MCF 10A (cell line): ENCODE measurements at regions not wholly inside any gene's neighbourhood (a gene's known extent, or its start where the extent isn't known, plus 50 kb on each side); places are given as distances from the start of the nearest gene placed in this dataset.

ENCODE experiments used
- BruUV-seq: library from RNA; stranded (reverse); fragments of 400-500 nt; replicated peaks from 2 replicates; lab custom pipeline; 2021; lab: Mats Ljungman, UMichigan
- CTCF ChIA-PET: fragments of 300-600 bp; sonication (Branson Sonifier 250); formaldehyde crosslinking; extraction: SDS; loops from one replicate; lab custom pipeline; 2021; ENCODE audit warnings: antibody characterized with exemption, inconsistent platforms; lab: Yijun Ruan, JAX
- POLR2A ChIA-PET: fragments of 300-600, 350-650 bp; sonication (Branson Sonifier 250); formaldehyde crosslinking; extraction: SDS; loops from one replicate; lab custom pipeline; 2020; ENCODE audit warnings: antibody characterized with exemption, inconsistent platforms; lab: Yijun Ruan, JAX
- DNase-seq: peaks from one replicate; pipeline ENCODE4 v3.0.0-alpha.2; 2018; ENCODE audit not compliant: unreplicated experiment
- H3K27ac Mint-ChIP-seq: one replicate; pipeline ENCODE4 v1.8.0; 2022; ENCODE audit warnings: mild to moderate bottlenecking, low read depth, mixed read lengths; ENCODE audit not compliant: unreplicated experiment
- H3K27me3 Mint-ChIP-seq: one replicate; pipeline ENCODE4 v1.8.0; 2022; ENCODE audit warnings: mixed read lengths; ENCODE audit not compliant: insufficient read depth, unreplicated experiment
- H3K36me3 Mint-ChIP-seq: one replicate; pipeline ENCODE4 v1.8.0; 2022; ENCODE audit warnings: mild to moderate bottlenecking, moderate library complexity, mixed read lengths; ENCODE audit not compliant: insufficient read depth, unreplicated experiment
- H3K4me1 Mint-ChIP-seq: one replicate; pipeline ENCODE4 v1.8.0; 2022; ENCODE audit warnings: mixed read lengths; ENCODE audit not compliant: insufficient read depth, unreplicated experiment
- H3K4me3 Mint-ChIP-seq: one replicate; pipeline ENCODE4 v1.8.0; 2022; ENCODE audit warnings: mild to moderate bottlenecking, moderate library complexity, mixed read lengths; ENCODE audit not compliant: unreplicated experiment
- H3K9me3 Mint-ChIP-seq: one replicate; pipeline ENCODE4 v1.8.0; 2022; ENCODE audit warnings: mixed read lengths; ENCODE audit not compliant: unreplicated experiment
- intact Hi-C: fragments of 100-400 bp; cut with micrococcal nuclease; formaldehyde crosslinking; loops from 2 replicates; pipeline ENCODE4 v1.14.1; 2022
- TF ChIP-seq, protein P1 (sequence below): fragments of 200-600 bp; IDR thresholded peaks from one replicate; pipeline ENCODE4 v1.8.0; 2022; ENCODE audit warnings: antibody characterized with exemption, mild to moderate bottlenecking; ENCODE audit not compliant: unreplicated experiment

DNA sequence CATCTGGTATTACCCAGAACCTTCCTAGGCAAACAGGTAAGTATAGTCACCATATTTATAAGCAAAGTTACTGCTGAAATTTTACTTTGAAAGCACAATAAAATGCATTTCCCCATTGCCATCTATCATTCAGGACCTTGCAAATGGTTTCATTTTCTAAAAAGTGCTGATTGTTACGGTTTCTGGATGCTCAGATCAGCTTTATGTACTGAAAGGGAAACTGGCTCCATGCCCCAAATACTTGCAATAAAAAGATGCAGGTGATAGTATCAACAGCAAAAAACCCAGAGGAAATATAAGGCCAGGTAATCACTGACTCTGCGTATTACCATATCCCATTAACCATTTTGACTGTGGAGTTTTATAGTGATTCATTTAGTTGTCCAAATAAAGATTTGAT is 1150.7 kb upstream of the CRIM1 start:
- no peak for DNase-seq
- Mint-ChIP-seq H3K4me3 (no peak overlapping the region), H3K4me1 (no peaks in the 10 kb centered on the region), H3K9me3 (no peaks in the 10 kb centered on the region), H3K27ac (no peak overlapping the region), H3K36me3 (no peaks in the 10 kb centered on the region), H3K27me3 (peaks cover 31% of the 10 kb centered on the region)
- ChIA-PET POLR2A (no interaction called here), CTCF (no interaction called here)
- no TSS peak for BruUV-seq
- intact Hi-C loops: no loop called here
- TF ChIP-seq, protein P1, sequence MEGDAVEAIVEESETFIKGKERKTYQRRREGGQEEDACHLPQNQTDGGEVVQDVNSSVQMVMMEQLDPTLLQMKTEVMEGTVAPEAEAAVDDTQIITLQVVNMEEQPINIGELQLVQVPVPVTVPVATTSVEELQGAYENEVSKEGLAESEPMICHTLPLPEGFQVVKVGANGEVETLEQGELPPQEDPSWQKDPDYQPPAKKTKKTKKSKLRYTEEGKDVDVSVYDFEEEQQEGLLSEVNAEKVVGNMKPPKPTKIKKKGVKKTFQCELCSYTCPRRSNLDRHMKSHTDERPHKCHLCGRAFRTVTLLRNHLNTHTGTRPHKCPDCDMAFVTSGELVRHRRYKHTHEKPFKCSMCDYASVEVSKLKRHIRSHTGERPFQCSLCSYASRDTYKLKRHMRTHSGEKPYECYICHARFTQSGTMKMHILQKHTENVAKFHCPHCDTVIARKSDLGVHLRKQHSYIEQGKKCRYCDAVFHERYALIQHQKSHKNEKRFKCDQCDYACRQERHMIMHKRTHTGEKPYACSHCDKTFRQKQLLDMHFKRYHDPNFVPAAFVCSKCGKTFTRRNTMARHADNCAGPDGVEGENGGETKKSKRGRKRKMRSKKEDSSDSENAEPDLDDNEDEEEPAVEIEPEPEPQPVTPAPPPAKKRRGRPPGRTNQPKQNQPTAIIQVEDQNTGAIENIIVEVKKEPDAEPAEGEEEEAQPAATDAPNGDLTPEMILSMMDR: no peak

GRCh38 chr2:35204323-35204722 is 1151.3 kb upstream of the CRIM1 start:
- intact Hi-C loops: no loop called here
- Mint-ChIP-seq H3K36me3 (no peaks in the 10 kb centered on the region), H3K27ac (no peak overlapping the region), H3K4me1 (no peaks in the 10 kb centered on the region), H3K27me3 (peaks cover 30% of the 10 kb centered on the region), H3K9me3 (no peaks in the 10 kb centered on the region), H3K4me3 (no peak overlapping the region)
- no TSS peak for BruUV-seq
- ChIA-PET POLR2A (no interaction called here), CTCF (no interaction called here)
- TF ChIP-seq, protein P1: no peak
- no peak for DNase-seq

- Mint-ChIP-seq H3K9me3 (no peaks in the 10 kb centered on the region), H3K27me3 (peaks cover 8% of the 10 kb centered on the region), H3K36me3 (no peaks in the 10 kb centered on the region), H3K27ac (no peak overlapping the region), H3K4me1 (no peaks in the 10 kb centered on the region), H3K4me3 (no peak overlapping the region)
- intact Hi-C loops: no loop called here
- TF ChIP-seq, protein P1: no peak
- DNase-seq: peak; percentile 16
- CTCF ChIA-PET: interaction anchor here (1.4 kb wide), 1 partner anchor 212 kb away, joined by 4 read pairs; no protein-coding TSS in a partner anchor
- no TSS peak for BruUV-seq
- POLR2A ChIA-PET: no interaction called here
Measured at GRCh38 chr2:35199298-35199697, 1156.3 kb upstream of the CRIM1 start.

DNA sequence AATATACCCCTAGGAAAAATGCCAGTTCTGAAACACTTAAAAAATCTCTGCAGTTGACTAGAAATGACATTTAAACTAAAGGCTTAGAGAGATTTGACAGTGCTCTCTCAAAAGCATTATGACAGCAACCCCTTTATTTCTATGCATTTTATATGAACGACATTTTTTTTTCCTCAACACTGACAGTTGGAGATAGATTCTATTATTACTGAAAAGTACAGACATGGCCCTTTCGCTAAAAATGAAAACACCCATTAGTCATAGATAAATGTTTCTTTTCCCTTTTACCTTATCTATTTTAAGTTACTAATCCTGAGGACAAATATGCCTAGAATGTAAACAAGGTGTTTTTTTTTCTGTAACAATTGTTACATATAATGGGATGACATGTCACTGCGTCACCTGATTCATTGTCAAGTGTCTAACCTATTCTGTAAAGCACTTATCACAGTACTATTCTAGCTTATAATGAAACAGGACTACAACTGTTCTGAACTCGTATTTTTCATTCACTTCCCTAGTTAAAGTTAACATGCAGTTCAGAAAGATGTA is 1169.6 kb upstream of the CRIM1 start:
- Mint-ChIP-seq H3K9me3 (no peaks in the 10 kb centered on the region), H3K27ac (no peak overlapping the region), H3K4me3 (no peak overlapping the region), H3K4me1 (no peaks in the 10 kb centered on the region), H3K27me3 (peaks cover 40% of the 10 kb centered on the region), H3K36me3 (no peaks in the 10 kb centered on the region)
- BruUV-seq: no TSS peak
- ChIA-PET CTCF (no interaction called here), POLR2A (no interaction called here)
- DNase-seq: no peak
- intact Hi-C loops: no loop called here
- TF ChIP-seq, protein P1: no peak
